ENCODE measurements at regions not wholly inside any gene's neighbourhood (a gene's known extent, or its start where the extent isn't known, plus 50 kb on each side); places are given as distances from the start of the nearest gene placed in this dataset.

GRCh38 chr4:100721077-100721476, 203.3 kb upstream of the EMCN start:
- DNase-seq, result no peak

DNA sequence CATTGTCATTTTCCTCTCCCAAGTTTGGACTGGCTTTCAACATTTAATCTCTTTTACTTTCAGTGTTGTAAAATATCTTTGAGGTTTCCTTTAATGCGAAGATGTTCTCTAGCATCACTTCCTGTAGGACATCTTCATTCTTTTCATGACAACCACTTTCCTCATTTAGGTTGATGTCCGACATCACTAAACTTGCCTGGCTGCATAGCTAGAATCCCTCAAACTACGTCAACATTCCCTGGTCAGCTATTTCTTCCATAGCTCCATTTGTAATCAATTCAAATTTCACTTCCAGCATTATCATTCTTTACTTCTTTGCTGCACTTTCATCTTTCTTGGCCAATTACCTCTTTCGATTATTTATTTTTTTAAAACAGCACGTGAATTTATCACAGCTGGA, 198.6 kb upstream of the EMCN start:
- DNase-seq, result no peak

DNA sequence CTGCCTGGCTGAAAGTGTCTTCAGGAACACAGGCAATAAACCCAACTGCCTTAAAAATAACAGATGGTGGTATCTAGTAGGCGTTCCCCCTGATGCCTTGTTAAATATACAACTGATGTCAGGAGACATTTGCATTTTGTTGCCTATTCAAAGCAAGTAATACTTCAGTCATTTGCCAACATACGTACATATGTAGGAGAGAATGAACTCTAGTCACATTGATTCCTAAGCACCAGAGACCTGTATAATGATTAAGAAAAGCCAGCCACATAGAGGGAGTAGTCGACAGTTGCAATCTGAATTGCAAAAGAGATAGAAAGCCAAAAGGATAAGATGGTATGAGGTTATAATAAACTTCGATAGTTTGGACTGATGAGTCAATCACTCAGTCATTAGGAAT, 191.0 kb upstream of the EMCN start:
- DNase-seq, result no peak

DNA sequence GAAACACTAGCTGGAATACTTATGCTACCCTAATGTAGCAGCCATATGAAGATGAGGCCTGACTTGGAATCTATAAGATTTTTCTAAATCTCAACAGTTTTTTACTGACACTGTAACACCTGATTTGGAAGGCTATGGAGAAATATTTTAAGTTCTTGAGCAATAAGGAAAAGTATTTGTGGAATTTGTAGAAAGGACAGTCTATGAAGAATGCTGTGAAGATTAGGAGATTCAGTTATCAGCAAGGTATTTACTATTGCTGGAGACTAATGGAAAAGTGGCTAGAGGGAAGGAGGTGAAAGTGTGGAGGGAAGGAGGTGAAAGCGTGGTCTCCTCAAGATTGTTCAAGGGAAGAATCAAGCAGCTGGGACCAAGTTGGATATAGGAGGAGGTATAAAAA, 190.0 kb upstream of the EMCN start:
- no peak for DNase-seq

- DNase-seq, result no peak
Observed at GRCh38 chr4:100696531-100696930, 178.7 kb upstream of the EMCN start.

DNA sequence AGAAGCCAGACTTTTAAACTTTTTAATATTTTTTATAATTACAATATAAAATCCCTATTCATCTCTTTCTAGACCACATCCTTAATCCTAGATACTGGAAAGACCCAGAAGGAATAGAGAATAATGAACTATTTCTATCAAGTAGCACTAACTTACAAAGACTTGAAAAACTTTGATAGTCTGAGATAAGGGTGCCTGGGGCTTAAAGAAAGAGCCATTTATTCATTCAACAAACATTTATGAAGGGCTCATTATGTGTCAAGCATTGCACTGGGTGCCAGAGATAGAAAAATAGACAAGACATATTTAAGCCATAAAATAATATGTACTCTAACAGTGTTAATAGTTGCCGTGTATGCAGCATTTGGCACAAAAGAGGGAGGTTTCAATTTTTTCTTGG, 178.0 kb upstream of the EMCN start:
- DNase-seq, result no peak

GRCh38 chr4:100695039-100695654, 177.3 kb upstream of the EMCN start:
- no peak for DNase-seq

GRCh38 chr4:100694467-100694866, 176.6 kb upstream of the EMCN start:
- no peak for DNase-seq

DNA sequence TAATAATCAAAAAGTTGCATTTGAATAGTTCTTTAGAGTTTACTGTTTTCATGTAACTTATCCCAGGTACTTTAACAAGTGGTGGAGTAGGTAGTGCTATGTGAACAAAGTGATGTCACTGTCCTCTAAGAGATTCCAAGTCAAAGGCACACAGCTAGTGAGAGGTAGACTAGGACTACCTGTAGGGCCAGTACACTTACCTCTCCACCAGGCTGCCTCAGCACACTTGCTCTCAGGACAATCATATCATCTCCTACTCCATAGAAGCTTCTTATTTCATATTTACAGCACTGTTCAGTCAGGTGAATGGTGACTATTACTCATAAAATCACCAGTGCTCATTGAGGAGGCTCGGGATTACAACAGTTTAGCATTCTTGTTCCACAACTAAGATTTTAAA, 173.0 kb upstream of the EMCN start:
- DNase-seq, result no peak

- no peak for DNase-seq
Observed at GRCh38 chr4:100688368-100688767, 170.5 kb upstream of the EMCN start.

DNA sequence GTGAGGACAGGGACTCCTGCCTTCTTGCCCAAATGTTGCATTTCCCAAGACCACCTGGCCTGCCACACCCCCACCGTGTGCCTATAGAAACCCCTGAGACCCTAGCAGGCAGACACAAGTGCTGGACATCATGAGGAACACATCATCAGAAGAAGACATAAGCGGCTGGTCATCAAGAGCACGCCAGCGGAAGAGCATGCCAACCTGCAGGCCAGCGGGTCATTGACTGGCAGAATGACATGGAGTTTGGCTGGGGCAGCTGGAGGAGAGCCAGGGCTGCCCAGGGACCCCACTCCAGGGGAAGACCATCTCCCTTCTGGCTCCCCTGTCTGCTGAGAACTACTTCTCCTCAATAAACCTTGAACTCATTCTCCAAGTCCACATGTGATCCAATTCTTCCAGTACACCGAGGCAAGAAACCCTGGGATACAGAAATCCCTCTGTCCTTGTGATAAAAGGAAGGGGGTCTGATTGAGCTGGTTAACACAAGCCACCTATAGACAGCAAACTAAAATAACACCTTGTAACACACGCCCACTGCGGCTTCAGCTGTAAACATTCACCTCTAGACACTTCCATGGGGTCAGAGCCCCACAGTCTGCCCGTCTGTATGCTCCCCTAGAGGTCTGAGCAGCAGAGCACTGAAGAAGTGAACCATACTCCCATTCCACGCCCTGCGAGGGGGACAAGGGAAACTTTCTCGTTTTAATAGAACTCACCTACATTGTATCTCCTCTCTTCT, 164.8 kb upstream of the EMCN start:
- no peak for DNase-seq

DNA sequence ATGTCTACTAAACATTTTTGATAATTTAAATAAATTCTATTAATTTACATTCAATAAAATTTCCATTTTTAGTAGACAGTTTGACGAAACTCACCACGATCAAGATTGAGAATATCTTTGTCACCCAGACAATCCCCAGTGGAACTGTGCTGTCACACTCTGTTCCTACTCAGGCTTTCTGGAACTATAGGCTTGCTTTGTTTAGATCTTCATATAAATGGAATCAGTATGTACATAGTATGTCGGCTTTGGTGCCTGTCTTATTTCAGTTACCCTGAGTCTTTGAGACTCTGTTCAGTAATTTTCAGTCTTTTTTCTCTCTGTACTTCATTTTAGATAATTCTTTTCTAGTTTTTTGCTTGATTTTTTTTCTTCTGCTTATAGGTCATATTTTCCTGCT, 163.5 kb upstream of the EMCN start:
- DNase-seq, result no peak

DNA sequence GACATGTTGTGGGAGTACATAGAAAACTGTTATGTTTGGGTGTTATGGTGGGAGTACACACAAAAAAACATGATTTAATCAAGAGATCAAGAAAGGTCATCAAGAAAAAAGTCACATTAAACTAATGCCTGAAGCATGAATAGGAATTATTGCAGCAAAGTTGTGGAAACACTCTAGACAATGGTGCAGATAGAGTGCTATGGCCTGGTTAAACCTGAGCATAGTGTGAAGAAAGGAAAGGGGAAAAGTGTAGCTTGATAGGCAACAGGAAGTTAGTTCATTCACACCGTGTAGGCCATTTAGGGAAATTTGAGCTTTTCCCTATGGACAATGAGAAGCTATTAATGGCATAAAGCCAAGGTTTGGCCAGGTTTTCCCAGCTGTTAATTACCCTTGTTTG, 162.1 kb upstream of the EMCN start:
- DNase-seq, result no peak

DNA sequence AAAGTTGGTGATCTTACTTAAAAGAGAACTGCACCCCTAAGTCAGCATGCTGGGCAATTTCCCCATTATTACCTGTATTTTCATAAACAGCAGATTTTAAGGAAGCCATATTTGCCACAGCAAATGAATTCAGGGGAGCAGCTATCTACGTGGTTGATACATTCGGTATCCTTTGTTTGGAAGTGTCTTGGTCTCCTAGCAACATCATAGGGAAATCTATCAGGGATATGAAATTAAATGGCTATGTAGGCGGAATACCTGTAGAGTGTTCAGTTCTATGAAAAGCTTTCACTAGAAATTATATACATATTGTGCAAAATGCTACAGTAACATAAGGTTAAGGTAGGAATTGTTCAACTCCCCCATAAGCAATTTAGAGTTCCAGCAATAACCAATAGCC, 157.2 kb upstream of the EMCN start:
- DNase-seq, result no peak

- DNase-seq, result no peak
Observed at GRCh38 chr4:100657187-100657586, 139.4 kb upstream of the EMCN start.

DNA sequence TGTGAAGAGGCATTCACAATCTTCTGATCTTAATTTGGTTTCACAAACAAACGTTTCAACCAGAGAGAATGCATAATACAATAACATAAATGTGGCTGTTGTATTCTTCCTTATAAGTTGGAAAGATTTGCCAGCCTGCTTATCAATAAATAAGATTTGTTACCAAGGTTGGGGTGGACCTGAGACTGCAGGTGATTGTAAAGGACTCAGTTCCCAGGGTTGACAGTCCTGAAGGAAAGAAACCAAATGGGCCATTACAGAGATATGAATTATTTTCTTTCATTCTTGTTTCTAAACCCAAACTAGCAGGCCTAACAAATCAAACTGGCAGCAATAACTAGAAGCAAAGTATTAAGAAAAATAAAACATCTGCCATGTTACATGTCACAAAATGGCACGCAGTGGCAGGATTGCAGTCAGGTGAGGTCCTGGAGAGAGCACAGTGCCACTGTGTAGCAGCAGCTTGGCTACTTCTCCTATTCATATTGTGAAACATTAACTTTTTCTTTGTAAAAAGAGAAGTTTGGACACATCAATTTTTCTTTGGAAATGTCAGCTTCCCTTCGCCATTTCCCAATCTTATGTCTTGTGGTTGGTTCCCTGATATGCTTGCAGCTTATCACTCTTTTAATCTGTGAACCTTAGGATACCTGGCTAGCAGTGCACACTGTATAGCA, 133.8 kb upstream of the EMCN start:
- peak; percentile 31 to 62 (median 60) for DNase-seq

- DNase-seq, result no peak
Observed at GRCh38 chr4:100649417-100649816, 131.6 kb upstream of the EMCN start.

- DNase-seq, result no peak
Observed at GRCh38 chr4:100644150-100644549, 126.3 kb upstream of the EMCN start.

DNA sequence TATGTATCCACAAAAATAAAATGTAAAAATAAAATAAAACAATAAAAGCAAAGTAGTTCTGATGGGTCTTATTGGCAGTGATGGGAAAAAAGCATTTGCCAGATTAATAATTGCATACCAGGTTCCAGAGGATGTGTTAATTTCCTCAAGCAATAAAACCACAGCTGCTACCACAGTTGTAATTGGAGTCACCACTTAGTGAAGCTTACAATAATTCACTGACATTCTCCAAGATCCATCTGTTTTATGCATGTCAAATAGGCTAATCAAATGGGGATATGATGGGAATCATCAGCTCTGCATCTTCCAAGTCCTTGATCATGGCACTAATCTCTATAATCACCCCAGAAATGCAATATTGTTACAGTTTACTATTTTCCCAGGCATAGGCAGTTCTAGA, 123.5 kb upstream of the EMCN start:
- no peak for DNase-seq

GRCh38 chr4:100635899-100636298, 118.1 kb upstream of the EMCN start:
- DNase-seq, result no peak

GRCh38 chr4:100633269-100633668, 115.4 kb upstream of the EMCN start:
- DNase-seq, result no peak

GRCh38 chr4:100632163-100632562, 114.3 kb upstream of the EMCN start:
- DNase-seq, result no peak

DNA sequence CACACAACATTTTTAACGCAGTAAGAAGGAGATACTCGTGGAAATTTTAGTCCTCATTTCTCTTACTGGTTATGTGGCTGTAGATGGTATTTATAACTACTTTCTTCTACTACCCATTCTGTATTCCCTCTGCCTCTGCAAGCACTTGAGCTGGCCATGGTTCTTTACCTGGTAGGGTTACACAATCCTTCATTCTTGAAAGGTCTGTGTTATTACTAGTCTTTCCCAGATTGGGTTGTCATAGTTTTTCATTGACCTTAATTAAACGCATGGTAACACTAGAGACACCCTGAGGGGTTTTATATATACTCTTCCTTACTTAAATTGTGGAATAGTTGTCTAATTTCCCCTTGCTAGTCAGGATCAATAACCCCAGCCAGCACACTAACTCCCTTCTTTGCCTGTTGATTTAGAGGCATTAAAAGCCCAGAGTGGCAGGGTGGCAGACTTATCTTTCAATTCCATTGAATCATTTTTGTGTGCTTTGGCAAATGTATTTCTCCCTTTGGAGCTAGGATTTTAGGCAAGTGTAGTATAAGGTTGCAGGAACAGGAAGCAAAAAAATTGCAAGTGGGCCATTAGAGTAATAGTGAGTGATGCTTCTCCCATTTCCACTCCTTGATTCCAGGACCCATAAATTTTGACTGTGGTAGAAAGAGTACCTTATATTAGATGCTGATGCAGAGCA, 113.6 kb upstream of the EMCN start:
- no peak for DNase-seq

GRCh38 chr4:100630341-100630740, 112.5 kb upstream of the EMCN start:
- DNase-seq, result no peak

Data from suppressor macrophage treated with lipopolysaccharide for 1 hour (primary cell).